Activated B cell treated with CpG ODN at 0.5 μM for 24 hours (primary cell): ENCODE measurements at regions not wholly inside any gene's neighbourhood (a gene's known extent, or its start where the extent isn't known, plus 50 kb on each side); places are given as distances from the start of the nearest gene placed in this dataset.

Experiments
- ATAC-seq: fragments of 200-7000 bp; cut with Tn5 transposase; one replicate; pipeline ENCODE4 v1.10.0; 2021; ENCODE audit warnings: low read depth, mild to moderate bottlenecking, moderate library complexity
- CTCF ChIA-PET: fragments of 350-600 bp; sonication (Branson Sonifier 250); formaldehyde crosslinking; loops from one replicate; lab custom pipeline; 2021; ENCODE audit warnings: antibody characterized with exemption; lab: Charles Lee
- POLR2A ChIA-PET: fragments of 350-600 bp; sonication (Branson Sonifier 250); formaldehyde crosslinking; loops from one replicate; lab custom pipeline; 2021; ENCODE audit warnings: antibody characterized with exemption; lab: Charles Lee
- DNase-seq: peaks from one replicate; pipeline ENCODE4 v3.0.0; 2022
- H3K27ac Mint-ChIP-seq: one replicate; pipeline ENCODE4 v1.8.0; 2020; ENCODE audit warnings: mixed read lengths
- H3K27me3 Mint-ChIP-seq: one replicate; pipeline ENCODE4 v1.8.0; 2021; ENCODE audit warnings: mixed read lengths
- H3K36me3 Mint-ChIP-seq: one replicate; pipeline ENCODE4 v1.8.0; 2021; ENCODE audit warnings: low read depth, mixed read lengths
- H3K4me1 Mint-ChIP-seq: one replicate; pipeline ENCODE4 v1.8.0; 2021; ENCODE audit warnings: mixed read lengths
- H3K4me3 Mint-ChIP-seq: one replicate; pipeline ENCODE4 v1.8.0; 2020; ENCODE audit warnings: mild to moderate bottlenecking, mixed read lengths
- H3K9me3 Mint-ChIP-seq: one replicate; pipeline ENCODE4 v1.8.0; 2020; ENCODE audit warnings: mixed read lengths
- CTCF ChIP-seq: fragments of 200-600 bp; IDR thresholded peaks from one replicate; pipeline ENCODE4 v1.8.0; 2022; ENCODE audit warnings: antibody characterized with exemption, mild to moderate bottlenecking
- intact Hi-C: fragments of 100-400 bp; cut with micrococcal nuclease; formaldehyde crosslinking; loops from one replicate; pipeline ENCODE4 v1.15.1; 2024

- POLR2A ChIA-PET: no interaction called here
- CTCF ChIA-PET: no interaction called here
- Mint-ChIP-seq H3K4me3 (no peak overlapping the region), H3K4me1 (peaks cover 8% of the 10 kb centered on the region), H3K27ac (no peak overlapping the region), H3K9me3 (no peaks in the 10 kb centered on the region), H3K27me3 (peaks cover 13% of the 10 kb centered on the region), H3K36me3 (no peaks in the 10 kb centered on the region)
- no peak for DNase-seq
- no peak for TF ChIP-seq CTCF
- intact Hi-C loops: no loop called here
- no peak for ATAC-seq
Observed at GRCh38 chr20:58020656-58021454, 207.6 kb downstream of the ANKRD60 start.

GRCh38 chr20:58019850-58020625 lies 208.4 kb downstream of the ANKRD60 start:
- peaks cover 11% of the 10 kb centered on the region for H3K27me3 Mint-ChIP-seq
- intact Hi-C loops: no loop called here
- no peaks in the 10 kb centered on the region for H3K36me3 Mint-ChIP-seq
- no peak for TF ChIP-seq CTCF
- CTCF ChIA-PET: no interaction called here
- no peak overlapping the region for H3K27ac Mint-ChIP-seq
- POLR2A ChIA-PET: no interaction called here
- no peak overlapping the region for H3K4me3 Mint-ChIP-seq
- ATAC-seq (no peak), DNase-seq (no peak)
- H3K4me1 Mint-ChIP-seq: peaks cover 8% of the 10 kb centered on the region
- H3K9me3 Mint-ChIP-seq: no peaks in the 10 kb centered on the region

- no peak overlapping the region for H3K4me3 Mint-ChIP-seq
- no peaks in the 10 kb centered on the region for H3K36me3 Mint-ChIP-seq
- intact Hi-C loops: no loop called here
- no peak for DNase-seq
- H3K9me3 Mint-ChIP-seq: no peaks in the 10 kb centered on the region
- ChIA-PET POLR2A (no interaction called here), CTCF (no interaction called here)
- H3K27ac Mint-ChIP-seq: no peak overlapping the region
- no peak for ATAC-seq
- TF ChIP-seq CTCF: no peak
- peaks cover 8% of the 10 kb centered on the region for H3K4me1 Mint-ChIP-seq
- H3K27me3 Mint-ChIP-seq: peaks cover 10% of the 10 kb centered on the region
Observed at GRCh38 chr20:58019027-58019849, 209.2 kb downstream of the ANKRD60 start.

- ChIA-PET POLR2A (no interaction called here), CTCF (no interaction called here)
- Mint-ChIP-seq H3K4me3 (no peak overlapping the region), H3K27ac (no peak overlapping the region), H3K27me3 (peaks cover 10% of the 10 kb centered on the region), H3K9me3 (no peaks in the 10 kb centered on the region), H3K36me3 (no peaks in the 10 kb centered on the region), H3K4me1 (peaks cover 8% of the 10 kb centered on the region)
- no peak for TF ChIP-seq CTCF
- DNase-seq: no peak
- no peak for ATAC-seq
- intact Hi-C loops: no loop called here
Observed at GRCh38 chr20:58018590-58018989, 209.9 kb downstream of the ANKRD60 start.
